PFSK-1 (cell line): ENCODE measurements at regions not wholly inside any gene's neighbourhood (a gene's known extent, or its start where the extent isn't known, plus 50 kb on each side); places are given as distances from the start of the nearest gene placed in this dataset.

Experiments
- FOXP2 ChIP-seq: optimal IDR thresholded peaks from 2 replicates; pipeline ENCODE3; 2011; ENCODE audit warnings: borderline replicate concordance, control low read depth, inconsistent platforms; ENCODE audit not compliant: insufficient read depth; ENCODE audit errors: extremely low read length, extremely low read depth
- POLR2AphosphoS5 ChIP-seq: IDR thresholded peaks from 2 replicates; pipeline ENCODE4 v1.6.1; 2012; ENCODE audit warnings: low read depth, mild to moderate bottlenecking, control low read depth, low read length, moderate library complexity
- SIN3A ChIP-seq: IDR thresholded peaks from 2 replicates; pipeline ENCODE4 v1.6.1; 2012; ENCODE audit warnings: mild to moderate bottlenecking, low read length, moderate library complexity, borderline replicate concordance; ENCODE audit not compliant: insufficient read depth
- TAF1 ChIP-seq: IDR thresholded peaks from 2 replicates; pipeline ENCODE4 v1.6.1; 2012; ENCODE audit warnings: low read length, control low read depth, borderline replicate concordance; ENCODE audit not compliant: insufficient read depth
- TF ChIP-seq, protein P1 (sequence below), 2 experiments: IDR thresholded peaks; 2 replicates each; pipeline versions ENCODE4 v1.6.1 to v1.8.0; 2011 to 2012; ENCODE audit warnings: low read depth in 2 of 2, low read length in 2 of 2, control low read depth in 1 of 2, inconsistent platforms in 1 of 2, mild to moderate bottlenecking in 1 of 2, moderate library complexity in 1 of 2; ENCODE audit not compliant: insufficient read depth in 1 of 2

DNA sequence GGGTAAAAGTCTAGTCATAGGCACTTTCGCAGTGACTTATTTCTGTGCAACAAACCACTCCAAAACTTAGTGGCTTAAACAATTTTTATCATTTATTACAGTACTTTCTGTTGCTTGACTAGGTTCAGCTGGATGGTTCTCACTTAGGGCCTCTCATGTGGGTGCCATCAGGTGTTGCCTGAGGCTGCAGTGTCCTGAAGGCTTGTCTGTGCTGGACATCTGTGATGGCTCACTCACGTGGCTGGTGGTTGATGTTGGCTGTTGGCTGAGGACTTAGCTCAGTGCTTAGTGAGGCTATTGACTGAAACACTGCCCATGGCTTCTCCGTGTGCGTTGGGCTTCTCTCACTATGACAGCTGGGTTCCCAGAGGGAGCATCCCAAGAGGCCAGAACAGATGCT, 81.4 kb upstream of the GCFC2 start:
- TF ChIP-seq TAF1 (no peak), POLR2AphosphoS5 (no peak), SIN3A (no peak), FOXP2 (no peak)
- TF ChIP-seq, protein P1, sequence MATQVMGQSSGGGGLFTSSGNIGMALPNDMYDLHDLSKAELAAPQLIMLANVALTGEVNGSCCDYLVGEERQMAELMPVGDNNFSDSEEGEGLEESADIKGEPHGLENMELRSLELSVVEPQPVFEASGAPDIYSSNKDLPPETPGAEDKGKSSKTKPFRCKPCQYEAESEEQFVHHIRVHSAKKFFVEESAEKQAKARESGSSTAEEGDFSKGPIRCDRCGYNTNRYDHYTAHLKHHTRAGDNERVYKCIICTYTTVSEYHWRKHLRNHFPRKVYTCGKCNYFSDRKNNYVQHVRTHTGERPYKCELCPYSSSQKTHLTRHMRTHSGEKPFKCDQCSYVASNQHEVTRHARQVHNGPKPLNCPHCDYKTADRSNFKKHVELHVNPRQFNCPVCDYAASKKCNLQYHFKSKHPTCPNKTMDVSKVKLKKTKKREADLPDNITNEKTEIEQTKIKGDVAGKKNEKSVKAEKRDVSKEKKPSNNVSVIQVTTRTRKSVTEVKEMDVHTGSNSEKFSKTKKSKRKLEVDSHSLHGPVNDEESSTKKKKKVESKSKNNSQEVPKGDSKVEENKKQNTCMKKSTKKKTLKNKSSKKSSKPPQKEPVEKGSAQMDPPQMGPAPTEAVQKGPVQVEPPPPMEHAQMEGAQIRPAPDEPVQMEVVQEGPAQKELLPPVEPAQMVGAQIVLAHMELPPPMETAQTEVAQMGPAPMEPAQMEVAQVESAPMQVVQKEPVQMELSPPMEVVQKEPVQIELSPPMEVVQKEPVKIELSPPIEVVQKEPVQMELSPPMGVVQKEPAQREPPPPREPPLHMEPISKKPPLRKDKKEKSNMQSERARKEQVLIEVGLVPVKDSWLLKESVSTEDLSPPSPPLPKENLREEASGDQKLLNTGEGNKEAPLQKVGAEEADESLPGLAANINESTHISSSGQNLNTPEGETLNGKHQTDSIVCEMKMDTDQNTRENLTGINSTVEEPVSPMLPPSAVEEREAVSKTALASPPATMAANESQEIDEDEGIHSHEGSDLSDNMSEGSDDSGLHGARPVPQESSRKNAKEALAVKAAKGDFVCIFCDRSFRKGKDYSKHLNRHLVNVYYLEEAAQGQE (IDR thresholded peaks at IDR 0.05; ENCODE audit: insufficient read depth in 1 of 2, low read depth in 2 of 2, low read length in 2 of 2), result no peak
